ENCODE measurements at regions not wholly inside any gene's neighbourhood (a gene's known extent, or its start where the extent isn't known, plus 50 kb on each side); places are given as distances from the start of the nearest gene placed in this dataset.

GRCh38 chr2:13266166-13266565 is 549.4 kb downstream of the TRIB2 start:
- TF ChIP-seq, protein P1, sequence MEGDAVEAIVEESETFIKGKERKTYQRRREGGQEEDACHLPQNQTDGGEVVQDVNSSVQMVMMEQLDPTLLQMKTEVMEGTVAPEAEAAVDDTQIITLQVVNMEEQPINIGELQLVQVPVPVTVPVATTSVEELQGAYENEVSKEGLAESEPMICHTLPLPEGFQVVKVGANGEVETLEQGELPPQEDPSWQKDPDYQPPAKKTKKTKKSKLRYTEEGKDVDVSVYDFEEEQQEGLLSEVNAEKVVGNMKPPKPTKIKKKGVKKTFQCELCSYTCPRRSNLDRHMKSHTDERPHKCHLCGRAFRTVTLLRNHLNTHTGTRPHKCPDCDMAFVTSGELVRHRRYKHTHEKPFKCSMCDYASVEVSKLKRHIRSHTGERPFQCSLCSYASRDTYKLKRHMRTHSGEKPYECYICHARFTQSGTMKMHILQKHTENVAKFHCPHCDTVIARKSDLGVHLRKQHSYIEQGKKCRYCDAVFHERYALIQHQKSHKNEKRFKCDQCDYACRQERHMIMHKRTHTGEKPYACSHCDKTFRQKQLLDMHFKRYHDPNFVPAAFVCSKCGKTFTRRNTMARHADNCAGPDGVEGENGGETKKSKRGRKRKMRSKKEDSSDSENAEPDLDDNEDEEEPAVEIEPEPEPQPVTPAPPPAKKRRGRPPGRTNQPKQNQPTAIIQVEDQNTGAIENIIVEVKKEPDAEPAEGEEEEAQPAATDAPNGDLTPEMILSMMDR (conservative IDR thresholded peaks at IDR 0.05; ENCODE audit: low read length): no peak
- no peak for TF ChIP-seq EZH2phosphoT487 (IDR thresholded peaks at IDR 0.05; ENCODE audit: borderline replicate concordance, low read depth, low read length)
